ENCODE measurements at regions not wholly inside any gene's neighbourhood (a gene's known extent, or its start where the extent isn't known, plus 50 kb on each side); places are given as distances from the start of the nearest gene placed in this dataset.

DNA sequence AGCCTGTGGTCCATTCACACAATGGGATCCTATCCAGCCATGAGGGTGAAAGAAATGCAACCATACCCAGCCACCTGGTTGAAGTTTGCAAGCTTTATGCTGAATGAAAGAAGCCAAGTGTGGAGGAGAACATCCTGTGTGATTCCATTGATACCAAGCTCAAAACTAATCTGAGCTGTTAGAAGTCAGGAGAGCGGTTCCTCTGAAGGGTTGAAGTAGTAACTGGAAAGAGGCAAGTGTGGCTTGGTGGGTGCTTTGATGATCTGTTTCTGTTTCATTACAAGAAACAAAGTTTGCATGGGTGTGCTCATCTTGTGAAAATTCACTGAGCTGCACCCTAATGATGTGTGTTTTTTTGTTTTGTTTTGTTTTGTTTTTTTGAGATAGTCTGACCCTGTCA lies 99.4 kb downstream of the SALL1 start:
- CTCF ChIA-PET: interaction anchor here (1.5 kb wide), 1 partner anchor 245 kb away, joined by 4 read pairs; no protein-coding TSS in a partner anchor
- POLR2A ChIA-PET: no interaction called here
- DNase-seq (ENCODE audit: low read depth, low spot score): no peak
- TF ChIP-seq, protein P1, sequence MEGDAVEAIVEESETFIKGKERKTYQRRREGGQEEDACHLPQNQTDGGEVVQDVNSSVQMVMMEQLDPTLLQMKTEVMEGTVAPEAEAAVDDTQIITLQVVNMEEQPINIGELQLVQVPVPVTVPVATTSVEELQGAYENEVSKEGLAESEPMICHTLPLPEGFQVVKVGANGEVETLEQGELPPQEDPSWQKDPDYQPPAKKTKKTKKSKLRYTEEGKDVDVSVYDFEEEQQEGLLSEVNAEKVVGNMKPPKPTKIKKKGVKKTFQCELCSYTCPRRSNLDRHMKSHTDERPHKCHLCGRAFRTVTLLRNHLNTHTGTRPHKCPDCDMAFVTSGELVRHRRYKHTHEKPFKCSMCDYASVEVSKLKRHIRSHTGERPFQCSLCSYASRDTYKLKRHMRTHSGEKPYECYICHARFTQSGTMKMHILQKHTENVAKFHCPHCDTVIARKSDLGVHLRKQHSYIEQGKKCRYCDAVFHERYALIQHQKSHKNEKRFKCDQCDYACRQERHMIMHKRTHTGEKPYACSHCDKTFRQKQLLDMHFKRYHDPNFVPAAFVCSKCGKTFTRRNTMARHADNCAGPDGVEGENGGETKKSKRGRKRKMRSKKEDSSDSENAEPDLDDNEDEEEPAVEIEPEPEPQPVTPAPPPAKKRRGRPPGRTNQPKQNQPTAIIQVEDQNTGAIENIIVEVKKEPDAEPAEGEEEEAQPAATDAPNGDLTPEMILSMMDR (IDR thresholded peaks at IDR 0.05; ENCODE audit: insufficient read depth, low read length, missing control alignments): no peak
- H3K4me3 ChIP-seq (ENCODE audit: low read depth, low read length): no peak overlapping the region

DNA sequence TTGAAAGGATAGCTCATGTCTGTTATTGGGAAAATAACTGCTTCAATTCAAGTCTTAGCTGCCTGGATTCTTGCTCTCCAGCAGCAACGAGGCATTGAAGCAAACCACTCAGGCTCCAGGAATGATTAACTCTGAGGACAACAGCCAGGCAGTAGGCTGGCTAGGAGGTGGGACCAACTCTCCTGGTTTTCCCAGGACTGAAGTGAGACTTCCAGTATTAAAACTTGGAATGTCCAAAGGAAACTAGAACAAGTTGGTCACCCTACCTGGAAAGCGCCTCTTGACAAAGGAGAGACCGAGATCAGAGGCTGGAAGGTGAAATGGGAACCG lies 100.7 kb downstream of the SALL1 start:
- CTCF ChIA-PET: no interaction called here
- POLR2A ChIA-PET: no interaction called here
- TF ChIP-seq, protein P1 (IDR thresholded peaks at IDR 0.05; ENCODE audit: insufficient read depth, low read length, missing control alignments): no peak
- no peak for DNase-seq (ENCODE audit: low read depth, low spot score)
- no peak overlapping the region for H3K4me3 ChIP-seq (ENCODE audit: low read depth, low read length)

DNA sequence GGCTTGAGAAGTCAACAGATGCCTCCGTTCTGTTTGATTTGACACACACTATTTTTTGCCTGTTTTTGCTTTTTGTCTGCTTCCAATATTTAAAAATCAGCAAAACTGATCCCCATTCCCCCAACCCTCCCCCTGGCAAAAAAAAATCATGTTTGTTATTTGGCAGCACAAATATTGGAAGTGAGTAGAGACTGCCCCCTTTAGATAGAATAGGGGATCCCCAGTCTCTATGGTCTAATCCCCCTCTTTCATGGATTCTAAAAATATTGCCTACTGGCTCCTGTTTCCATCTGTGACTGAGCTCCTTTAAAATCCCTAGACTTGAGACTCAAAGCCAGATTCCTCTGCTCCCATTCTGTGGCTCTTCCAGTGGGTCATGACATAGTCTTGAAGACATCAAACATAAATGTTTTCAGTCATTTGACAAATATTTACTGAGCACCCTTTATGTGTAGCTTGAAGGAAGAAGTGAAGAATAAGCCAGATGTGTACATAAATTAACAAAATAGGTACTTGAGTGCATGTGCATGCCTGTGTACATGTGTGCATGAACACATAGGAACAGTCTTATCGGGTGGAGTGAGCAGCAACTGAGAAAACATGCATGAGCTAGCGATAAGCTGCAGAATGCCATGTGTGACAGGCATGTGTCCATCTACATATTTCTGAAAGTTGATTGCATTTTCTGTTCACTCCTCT lies 101.2 kb downstream of the SALL1 start:
- DNase-seq (ENCODE audit: low read depth, low spot score): no peak
- POLR2A ChIA-PET: no interaction called here
- TF ChIP-seq, protein P1 (IDR thresholded peaks at IDR 0.05; ENCODE audit: insufficient read depth, low read length, missing control alignments): no peak
- CTCF ChIA-PET: no interaction called here
- H3K4me3 ChIP-seq (ENCODE audit: low read depth, low read length): no peak overlapping the region

DNA sequence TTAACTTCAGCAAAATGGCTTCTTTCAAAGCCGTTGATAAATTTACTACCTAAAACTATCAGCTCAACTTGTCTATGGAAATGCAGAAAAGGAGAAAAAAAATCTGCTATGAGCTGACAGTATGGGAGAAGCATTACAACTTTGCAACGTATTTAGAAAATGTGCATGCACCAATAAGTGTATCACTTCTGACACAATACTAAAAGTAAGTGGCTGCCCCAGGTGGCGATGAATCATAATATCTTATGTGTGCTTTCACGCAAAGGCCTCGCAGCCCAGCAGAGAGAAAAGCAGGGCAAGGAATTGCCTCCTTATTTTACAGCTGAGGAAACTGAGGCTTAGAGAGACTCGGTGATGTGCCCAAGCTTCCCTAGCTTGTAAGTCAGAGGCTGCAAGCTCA lies 101.8 kb downstream of the SALL1 start:
- POLR2A ChIA-PET: no interaction called here
- H3K4me3 ChIP-seq (ENCODE audit: low read depth, low read length): no peak overlapping the region
- CTCF ChIA-PET: no interaction called here
- TF ChIP-seq, protein P1 (IDR thresholded peaks at IDR 0.05; ENCODE audit: insufficient read depth, low read length, missing control alignments): no peak
- DNase-seq (ENCODE audit: low read depth, low spot score): no peak

DNA sequence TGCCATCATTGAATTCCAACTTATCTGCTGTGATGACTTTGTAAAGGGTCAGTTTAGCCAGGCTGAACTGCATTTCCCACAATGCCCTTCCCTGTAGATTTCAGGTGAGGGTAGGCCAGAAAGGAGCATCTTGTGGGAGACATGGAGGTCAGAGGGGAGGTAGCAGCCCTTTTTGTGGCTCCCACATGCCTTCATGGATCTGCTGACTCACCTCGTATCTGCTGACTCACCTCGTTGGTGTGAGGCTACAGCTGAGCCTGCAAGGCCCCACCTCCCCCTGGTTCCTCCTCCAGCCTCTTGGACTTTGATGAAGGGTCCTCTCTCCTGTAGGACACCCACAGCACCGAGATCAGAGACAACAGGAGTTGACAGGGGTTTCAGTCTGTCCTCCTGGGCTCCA lies 102.5 kb downstream of the SALL1 start:
- TF ChIP-seq, protein P1 (IDR thresholded peaks at IDR 0.05; ENCODE audit: insufficient read depth, low read length, missing control alignments): no peak
- no peak for DNase-seq (ENCODE audit: low read depth, low spot score)
- ChIA-PET POLR2A (no interaction called here), CTCF (no interaction called here)
- H3K4me3 ChIP-seq (ENCODE audit: low read depth, low read length): no peak overlapping the region

DNA sequence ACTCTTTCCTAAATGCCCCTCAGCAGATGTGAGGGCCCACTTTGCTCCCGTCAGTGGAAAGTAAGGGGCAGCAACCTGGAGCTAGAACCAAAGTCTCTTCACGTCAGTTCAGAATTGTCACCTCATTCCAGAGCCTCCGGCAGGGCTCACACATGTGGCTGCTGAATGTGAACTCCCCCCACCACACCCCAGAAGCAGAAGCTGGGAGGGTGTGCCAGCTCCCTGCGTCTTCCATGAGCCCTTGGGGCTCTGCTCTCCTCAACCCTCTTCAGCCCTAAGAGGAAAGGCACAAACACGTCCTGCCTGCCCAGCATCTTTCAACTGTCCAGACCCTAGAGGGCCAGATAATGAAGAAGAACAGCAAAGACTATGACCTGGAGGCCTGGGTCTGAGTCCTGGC lies 105.3 kb downstream of the SALL1 start:
- ChIA-PET CTCF (no interaction called here), POLR2A (no interaction called here)
- no peak for DNase-seq (ENCODE audit: low read depth, low spot score)
- TF ChIP-seq, protein P1 (IDR thresholded peaks at IDR 0.05; ENCODE audit: insufficient read depth, low read length, missing control alignments): no peak
- H3K4me3 ChIP-seq (ENCODE audit: low read depth, low read length): no peak overlapping the region
